Loucy (cell line): ENCODE measurements at regions not wholly inside any gene's neighbourhood (a gene's known extent, or its start where the extent isn't known, plus 50 kb on each side); places are given as distances from the start of the nearest gene placed in this dataset.

Source experiments
- EZH2phosphoT487 ChIP-seq: fragments of 200-600 bp; IDR thresholded peaks from 2 replicates; pipeline ENCODE4 v1.6.1; 2018; ENCODE audit warnings: antibody characterized with exemption, mild to moderate bottlenecking, moderate library complexity, borderline replicate concordance
- TF ChIP-seq, protein P1 (sequence below): fragments of 200-600 bp; sonication (generic); conservative IDR thresholded peaks from 2 replicates; pipeline ENCODE4 v1.5.1; 2014; ENCODE audit warnings: mild to moderate bottlenecking, antibody characterized with exemption, low read length

DNA sequence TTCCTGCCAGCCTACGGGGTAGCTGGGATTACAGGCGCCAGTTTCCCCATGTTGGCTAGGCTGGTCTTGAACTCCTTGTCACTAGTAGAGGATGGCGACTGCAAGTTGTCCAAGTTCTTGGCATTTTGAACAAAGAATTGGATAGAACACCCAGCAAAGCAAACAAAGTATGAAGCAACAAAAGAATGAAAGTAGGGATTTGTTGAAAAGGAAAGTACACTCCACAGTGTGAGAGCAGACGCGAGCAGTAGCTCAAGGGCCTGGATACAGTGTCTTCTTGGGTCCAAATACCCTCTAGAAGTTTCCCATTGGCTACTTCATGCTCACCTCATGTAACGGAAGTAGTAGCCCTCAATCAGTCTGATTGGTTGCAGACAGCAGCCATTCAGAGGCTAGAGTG lies 152.2 kb downstream of the CCER1 start:
- TF ChIP-seq, protein P1, sequence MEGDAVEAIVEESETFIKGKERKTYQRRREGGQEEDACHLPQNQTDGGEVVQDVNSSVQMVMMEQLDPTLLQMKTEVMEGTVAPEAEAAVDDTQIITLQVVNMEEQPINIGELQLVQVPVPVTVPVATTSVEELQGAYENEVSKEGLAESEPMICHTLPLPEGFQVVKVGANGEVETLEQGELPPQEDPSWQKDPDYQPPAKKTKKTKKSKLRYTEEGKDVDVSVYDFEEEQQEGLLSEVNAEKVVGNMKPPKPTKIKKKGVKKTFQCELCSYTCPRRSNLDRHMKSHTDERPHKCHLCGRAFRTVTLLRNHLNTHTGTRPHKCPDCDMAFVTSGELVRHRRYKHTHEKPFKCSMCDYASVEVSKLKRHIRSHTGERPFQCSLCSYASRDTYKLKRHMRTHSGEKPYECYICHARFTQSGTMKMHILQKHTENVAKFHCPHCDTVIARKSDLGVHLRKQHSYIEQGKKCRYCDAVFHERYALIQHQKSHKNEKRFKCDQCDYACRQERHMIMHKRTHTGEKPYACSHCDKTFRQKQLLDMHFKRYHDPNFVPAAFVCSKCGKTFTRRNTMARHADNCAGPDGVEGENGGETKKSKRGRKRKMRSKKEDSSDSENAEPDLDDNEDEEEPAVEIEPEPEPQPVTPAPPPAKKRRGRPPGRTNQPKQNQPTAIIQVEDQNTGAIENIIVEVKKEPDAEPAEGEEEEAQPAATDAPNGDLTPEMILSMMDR, result no peak
- no peak for TF ChIP-seq EZH2phosphoT487
